ENCODE measurements at regions not wholly inside any gene's neighbourhood (a gene's known extent, or its start where the extent isn't known, plus 50 kb on each side); places are given as distances from the start of the nearest gene placed in this dataset.

DNA sequence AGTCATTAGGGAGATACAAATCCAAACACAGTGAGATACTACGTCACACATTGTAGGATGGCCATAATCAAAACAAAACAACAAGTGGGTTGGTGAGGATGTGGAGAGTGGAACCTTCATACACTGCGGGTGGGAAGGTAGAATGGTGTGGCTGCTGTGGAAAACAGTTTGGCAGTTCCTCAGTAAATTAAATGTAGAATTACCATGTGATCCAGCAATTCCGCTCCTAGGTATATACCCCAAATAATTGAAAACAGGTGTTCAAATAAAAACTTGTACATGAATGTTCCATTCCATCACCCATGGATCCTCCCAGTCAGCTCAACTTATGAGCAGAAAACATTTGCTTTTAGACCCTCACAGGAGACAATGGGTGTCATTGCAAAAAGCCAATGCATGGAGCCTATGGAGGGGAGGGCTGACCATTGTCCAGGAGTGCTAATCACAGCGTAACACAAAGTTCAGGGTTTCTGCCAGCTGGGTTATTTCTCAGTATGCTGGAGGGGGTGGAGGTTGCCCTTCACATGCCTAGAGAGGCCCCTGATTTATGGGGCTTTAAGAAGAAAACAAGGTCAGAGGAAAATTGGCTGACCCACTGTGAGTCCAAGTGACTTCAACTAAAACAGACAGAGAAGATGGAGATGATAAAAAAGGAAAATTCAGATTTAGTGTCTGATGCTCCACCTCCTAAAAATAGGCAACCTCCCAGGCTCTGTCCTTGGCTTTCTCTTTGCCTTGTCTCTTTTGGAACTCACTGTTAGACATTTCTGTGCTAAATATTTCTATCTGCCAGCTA is 124.1 kb downstream of the WDR11 start:
- peaks cover 47% of the 10 kb centered on the region for H3K27me3 ChIP-seq (ENCODE audit: control insufficient read depth, insufficient read depth, low read length)
- H3K27ac ChIP-seq (ENCODE audit: low read length): no peak overlapping the region
- H3K4me3 ChIP-seq (ENCODE audit: low read length): no peak overlapping the region
- WGBS (ENCODE audit: insufficient coverage): no CpG with 5 or more reads among the region's 4 CpGs
- no peak for DNase-seq
- H3K36me3 ChIP-seq (ENCODE audit: control insufficient read depth, insufficient read depth, low read length): no peaks in the 10 kb centered on the region
- H3K4me1 ChIP-seq (ENCODE audit: control insufficient read depth, insufficient read depth, low read length): peaks cover 11% of the 10 kb centered on the region
- H3K9me3 ChIP-seq (replicated peaks; ENCODE audit: control insufficient read depth, low read depth, low read length): peaks cover 5% of the 10 kb centered on the region

DNA sequence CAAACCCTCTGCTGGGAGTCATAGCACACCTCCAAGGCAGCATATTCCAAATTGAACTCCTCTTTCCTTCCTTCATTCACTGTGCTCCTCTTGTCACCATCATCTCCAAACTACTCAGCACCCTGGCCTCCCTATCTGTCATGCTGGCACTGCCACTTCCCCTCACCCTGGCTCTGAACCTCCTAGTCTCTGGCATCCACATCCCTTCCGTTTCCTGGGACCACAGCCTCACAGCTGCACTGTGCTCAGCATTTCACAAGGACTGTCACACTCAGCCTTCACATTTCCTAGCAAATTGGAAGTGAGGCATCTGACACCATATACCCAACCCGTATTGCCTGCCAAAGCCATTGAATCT is 124.7 kb downstream of the WDR11 start:
- peaks cover 47% of the 10 kb centered on the region for H3K27me3 ChIP-seq (ENCODE audit: control insufficient read depth, insufficient read depth, low read length)
- no peak overlapping the region for H3K27ac ChIP-seq (ENCODE audit: low read length)
- H3K4me1 ChIP-seq (ENCODE audit: control insufficient read depth, insufficient read depth, low read length): peaks cover 11% of the 10 kb centered on the region
- DNase-seq: no peak
- H3K4me3 ChIP-seq (ENCODE audit: low read length): no peak overlapping the region
- H3K9me3 ChIP-seq (replicated peaks; ENCODE audit: control insufficient read depth, low read depth, low read length): peaks cover 5% of the 10 kb centered on the region
- H3K36me3 ChIP-seq (ENCODE audit: control insufficient read depth, insufficient read depth, low read length): no peaks in the 10 kb centered on the region
- WGBS (ENCODE audit: insufficient coverage): 68% methylated on average over 2 of the region's 2 CpGs

DNA sequence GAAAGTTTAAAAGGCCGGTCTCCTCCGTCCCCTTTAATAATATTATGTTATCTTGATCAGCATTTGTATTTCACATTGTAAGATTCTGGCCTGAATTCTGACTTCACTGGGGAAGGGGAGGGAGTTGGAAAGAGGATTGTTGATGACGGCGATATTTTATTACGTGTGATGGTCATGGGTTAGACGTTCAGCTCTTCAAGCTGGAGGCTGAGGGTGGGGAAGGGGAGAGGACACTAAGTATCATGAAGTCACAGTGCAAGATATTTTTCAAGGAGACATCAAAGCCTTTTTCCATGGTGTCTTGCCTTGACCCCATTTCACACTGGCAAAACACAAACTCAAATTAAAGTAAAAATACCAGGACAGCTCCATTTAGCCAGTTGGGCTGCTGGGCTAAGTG is 126.7 kb downstream of the WDR11 start:
- Histone ChIP-seq H3K4me1 (ENCODE audit: control insufficient read depth, insufficient read depth, low read length) (peaks cover 11% of the 10 kb centered on the region), H3K4me3 (ENCODE audit: low read length) (no peak overlapping the region), H3K27ac (ENCODE audit: low read length) (no peak overlapping the region), H3K27me3 (ENCODE audit: control insufficient read depth, insufficient read depth, low read length) (peaks cover 64% of the 10 kb centered on the region), H3K9me3 (replicated peaks; ENCODE audit: control insufficient read depth, low read depth, low read length) (peaks cover 5% of the 10 kb centered on the region), H3K36me3 (ENCODE audit: control insufficient read depth, insufficient read depth, low read length) (no peaks in the 10 kb centered on the region)
- DNase-seq: no peak
- 40% methylated on average over 3 of the region's 6 CpGs for WGBS (ENCODE audit: insufficient coverage)

DNA sequence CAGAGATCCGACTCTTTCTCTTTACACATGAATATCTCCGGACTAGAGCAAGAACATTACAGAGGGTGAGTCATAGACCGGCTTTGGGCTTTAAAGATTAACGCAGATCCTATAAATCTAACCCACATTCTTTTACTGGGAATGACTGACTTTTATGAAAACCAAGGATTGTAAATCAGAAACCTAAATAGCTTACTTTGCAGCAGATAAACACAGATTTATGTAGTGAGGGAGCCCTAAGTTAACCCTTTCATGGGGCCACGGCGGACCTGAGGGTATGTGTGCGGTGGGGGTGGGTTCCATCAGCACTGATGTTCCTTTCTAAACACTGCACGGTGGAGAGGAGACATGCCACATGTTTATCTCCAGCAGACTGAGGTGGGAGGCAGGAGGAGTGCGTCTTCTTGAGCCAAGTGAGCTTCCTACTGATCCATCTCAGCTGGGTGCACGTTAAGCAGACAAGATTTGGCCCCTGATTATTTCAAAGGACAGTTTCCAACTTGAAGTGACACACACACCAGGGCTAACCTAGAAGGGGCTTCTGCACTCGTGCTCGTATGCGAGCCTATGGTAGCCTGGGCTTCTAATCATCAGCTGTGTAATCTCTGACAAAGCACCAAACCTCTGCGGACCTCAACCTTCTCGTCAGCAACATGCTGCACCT is 127.6 kb downstream of the WDR11 start:
- Histone ChIP-seq H3K9me3 (replicated peaks; ENCODE audit: control insufficient read depth, low read depth, low read length) (peaks cover 5% of the 10 kb centered on the region), H3K4me1 (ENCODE audit: control insufficient read depth, insufficient read depth, low read length) (peaks cover 11% of the 10 kb centered on the region), H3K27me3 (ENCODE audit: control insufficient read depth, insufficient read depth, low read length) (peaks cover 65% of the 10 kb centered on the region), H3K27ac (ENCODE audit: low read length) (no peak overlapping the region), H3K4me3 (ENCODE audit: low read length) (no peak overlapping the region), H3K36me3 (ENCODE audit: control insufficient read depth, insufficient read depth, low read length) (no peaks in the 10 kb centered on the region)
- no peak for DNase-seq
- WGBS (ENCODE audit: insufficient coverage): 27% methylated on average over 3 of the region's 15 CpGs

DNA sequence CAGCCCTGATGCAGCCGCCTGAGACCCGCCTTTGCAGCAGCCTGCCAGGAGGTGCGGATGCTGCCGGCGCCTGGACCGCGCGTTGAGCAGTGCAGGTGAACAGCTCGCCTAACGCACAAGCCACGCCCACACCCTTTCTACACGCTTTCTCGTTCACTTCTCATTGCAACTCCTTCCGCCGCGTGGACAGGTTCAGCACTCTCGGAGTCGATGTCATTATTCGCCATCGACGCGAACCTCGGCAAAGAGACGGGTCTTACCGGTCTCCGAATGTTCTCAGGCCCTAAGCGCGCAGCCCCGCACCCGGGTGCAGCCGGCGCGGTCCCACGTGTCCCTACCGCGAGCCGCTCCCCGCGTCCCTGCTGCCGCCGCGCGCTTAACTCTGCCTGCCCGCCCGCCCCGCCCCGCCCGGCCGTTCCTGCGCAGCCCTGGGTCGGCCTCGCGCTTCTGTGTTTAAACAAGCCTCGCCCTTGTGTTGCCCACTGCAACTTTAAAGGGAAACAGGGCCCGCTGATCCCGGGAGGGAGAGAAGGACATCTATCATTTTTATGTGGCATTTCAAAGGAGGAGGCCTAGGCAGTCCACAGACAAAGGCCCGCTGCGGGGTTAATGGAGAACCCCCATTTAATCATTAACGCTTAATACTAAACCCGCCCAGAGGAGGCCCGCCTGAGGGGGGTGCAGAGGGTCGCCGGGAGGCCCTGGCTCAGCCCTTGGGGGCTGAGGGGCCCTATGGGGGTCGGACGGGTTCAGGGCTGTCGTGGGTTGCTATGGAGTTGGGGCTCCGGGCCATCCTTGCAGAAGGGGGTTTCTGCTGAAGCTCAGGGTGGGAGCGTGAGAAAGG is 128.5 kb downstream of the WDR11 start:
- WGBS (ENCODE audit: insufficient coverage): under 1% methylated on average over 59 of the region's 68 CpGs
- no peak overlapping the region for H3K27ac ChIP-seq (ENCODE audit: low read length)

DNA sequence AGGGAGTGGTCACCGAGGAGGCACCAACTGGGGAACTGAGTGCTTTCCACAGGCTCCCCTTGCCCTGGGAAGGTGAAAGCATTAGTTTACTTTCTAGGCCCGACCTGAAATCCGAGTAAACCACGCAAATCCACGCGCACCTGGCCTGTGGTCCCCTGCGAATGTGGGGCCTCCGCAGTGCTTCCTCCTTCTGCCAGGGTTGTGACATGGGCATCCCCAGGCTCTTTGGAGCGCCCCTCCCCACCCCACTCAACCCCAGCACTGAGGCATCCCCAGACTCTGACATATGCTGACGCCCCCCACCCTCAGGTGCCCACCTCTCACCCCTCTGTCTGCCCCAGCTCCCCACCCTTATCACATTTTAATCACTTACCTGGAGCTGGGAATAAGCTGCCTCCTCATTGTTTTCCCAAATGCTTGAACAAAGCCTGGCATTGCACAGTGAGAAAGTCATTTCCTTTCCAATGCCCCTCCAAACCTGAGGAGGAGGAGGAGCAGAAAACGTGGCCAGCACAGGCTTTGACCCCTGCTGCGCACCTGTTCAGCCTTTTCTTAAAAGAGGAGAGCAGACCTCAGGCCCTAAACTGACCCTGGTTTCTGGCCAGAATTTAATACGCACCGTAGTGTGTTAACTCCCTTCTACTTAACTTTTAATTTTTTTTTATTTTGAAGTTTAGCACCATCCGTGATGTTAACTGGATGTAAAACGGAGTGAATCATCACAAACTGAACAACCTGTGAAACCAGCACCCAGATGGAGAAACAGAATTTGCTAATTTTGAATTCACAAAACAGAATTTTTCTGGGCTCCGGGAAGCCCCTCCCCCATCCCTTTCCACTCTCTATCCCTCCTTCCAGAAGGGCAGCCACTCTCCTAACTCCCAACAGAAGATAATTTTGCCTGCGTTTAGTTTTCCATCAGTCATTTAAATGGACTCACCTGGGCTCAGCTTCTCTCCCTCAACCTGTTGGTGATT is 129.4 kb downstream of the WDR11 start:
- no peak overlapping the region for H3K27ac ChIP-seq (ENCODE audit: low read length)
- WGBS (ENCODE audit: insufficient coverage): 36% methylated on average over 13 of the region's 18 CpGs
- H3K36me3 ChIP-seq (ENCODE audit: control insufficient read depth, insufficient read depth, low read length): no peaks in the 10 kb centered on the region
- peaks cover 67% of the 10 kb centered on the region for H3K27me3 ChIP-seq (ENCODE audit: control insufficient read depth, insufficient read depth, low read length)
- peaks cover 11% of the 10 kb centered on the region for H3K4me1 ChIP-seq (ENCODE audit: control insufficient read depth, insufficient read depth, low read length)
- H3K4me3 ChIP-seq (ENCODE audit: low read length): no peak overlapping the region
- no peak for DNase-seq
- H3K9me3 ChIP-seq (replicated peaks; ENCODE audit: control insufficient read depth, low read depth, low read length): no peaks in the 10 kb centered on the region

More for the DNA sequence above, 128.5 kb downstream of the WDR11 start:
- Histone ChIP-seq H3K36me3 (ENCODE audit: control insufficient read depth, insufficient read depth, low read length) (no peaks in the 10 kb centered on the region), H3K27me3 (ENCODE audit: control insufficient read depth, insufficient read depth, low read length) (peaks cover 67% of the 10 kb centered on the region), H3K4me1 (ENCODE audit: control insufficient read depth, insufficient read depth, low read length) (peaks cover 11% of the 10 kb centered on the region), H3K9me3 (replicated peaks; ENCODE audit: control insufficient read depth, low read depth, low read length) (peaks cover 2% of the 10 kb centered on the region), H3K4me3 (ENCODE audit: low read length) (no peak overlapping the region)
- peak; percentile 19 for DNase-seq

DNA sequence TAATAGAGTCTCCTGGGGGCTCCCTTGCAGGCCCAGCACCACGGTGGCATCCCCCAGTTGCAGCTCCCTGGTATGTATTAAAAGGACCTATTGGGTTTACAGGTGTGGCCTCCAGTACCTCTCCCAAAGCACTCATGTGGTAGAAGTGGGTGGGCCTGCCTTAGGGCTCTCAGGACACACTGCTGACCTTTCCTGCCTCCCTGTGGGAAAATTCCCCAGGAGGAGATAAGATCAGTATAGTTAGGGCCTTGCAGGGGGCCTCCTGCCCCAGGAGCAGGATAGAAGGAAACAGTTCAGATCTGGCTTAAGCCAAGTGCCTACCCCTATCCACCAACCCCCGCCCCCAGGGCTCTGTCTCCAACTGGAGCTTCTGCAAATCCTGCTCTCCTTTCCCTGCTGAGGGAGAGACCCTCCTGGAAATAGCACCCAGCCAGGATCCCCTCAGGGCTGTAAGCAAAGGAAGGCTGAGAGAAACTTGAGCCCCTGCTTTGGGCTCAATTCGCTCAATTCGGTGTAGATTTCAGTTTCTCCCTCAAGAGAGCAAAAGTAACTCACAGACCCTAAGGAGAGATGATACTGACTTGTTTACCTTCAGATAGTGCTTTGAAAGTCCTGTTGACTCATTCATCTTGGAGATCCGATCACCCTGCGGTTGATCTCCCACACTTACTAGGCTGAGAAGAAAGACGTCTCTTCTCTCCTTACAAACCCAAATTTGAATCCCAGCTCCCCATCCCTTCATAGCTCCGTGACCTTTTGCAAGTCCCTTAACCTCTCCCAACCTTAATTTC is 130.6 kb downstream of the WDR11 start:
- Histone ChIP-seq H3K9me3 (replicated peaks; ENCODE audit: control insufficient read depth, low read depth, low read length) (no peaks in the 10 kb centered on the region), H3K4me1 (ENCODE audit: control insufficient read depth, insufficient read depth, low read length) (peaks cover 11% of the 10 kb centered on the region), H3K27me3 (ENCODE audit: control insufficient read depth, insufficient read depth, low read length) (peaks cover 57% of the 10 kb centered on the region), H3K4me3 (ENCODE audit: low read length) (no peak overlapping the region), H3K36me3 (ENCODE audit: control insufficient read depth, insufficient read depth, low read length) (no peaks in the 10 kb centered on the region), H3K27ac (ENCODE audit: low read length) (no peak overlapping the region)
- no peak for DNase-seq
- no CpG with 5 or more reads among the region's 8 CpGs for WGBS (ENCODE audit: insufficient coverage)

DNA sequence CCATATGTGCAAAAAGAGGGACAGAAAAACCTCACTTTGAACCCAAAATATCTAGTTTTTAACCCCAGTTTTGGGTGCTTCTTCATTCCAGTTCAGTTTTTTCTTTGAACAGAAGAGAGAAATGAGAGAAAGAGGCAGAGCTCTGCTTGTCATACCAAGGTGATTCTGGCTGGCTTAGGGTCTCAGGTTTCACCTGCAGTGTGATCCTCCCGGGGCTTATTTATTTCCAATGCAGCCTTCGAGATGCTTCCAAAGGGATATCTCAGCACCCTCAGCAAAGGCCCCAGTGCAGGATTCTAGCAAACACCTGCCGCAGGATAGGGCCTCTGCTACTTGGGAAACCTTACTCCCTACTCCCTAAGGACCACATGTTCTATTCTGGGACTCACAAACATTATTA is 131.3 kb downstream of the WDR11 start:
- Histone ChIP-seq H3K36me3 (ENCODE audit: control insufficient read depth, insufficient read depth, low read length) (no peaks in the 10 kb centered on the region), H3K4me3 (ENCODE audit: low read length) (no peak overlapping the region), H3K9me3 (replicated peaks; ENCODE audit: control insufficient read depth, low read depth, low read length) (no peaks in the 10 kb centered on the region), H3K27me3 (ENCODE audit: control insufficient read depth, insufficient read depth, low read length) (peaks cover 56% of the 10 kb centered on the region), H3K27ac (ENCODE audit: low read length) (no peak overlapping the region), H3K4me1 (ENCODE audit: control insufficient read depth, insufficient read depth, low read length) (peaks cover 11% of the 10 kb centered on the region)
- 8% methylated on average over 2 of the region's 3 CpGs for WGBS (ENCODE audit: insufficient coverage)
- DNase-seq: no peak

DNA sequence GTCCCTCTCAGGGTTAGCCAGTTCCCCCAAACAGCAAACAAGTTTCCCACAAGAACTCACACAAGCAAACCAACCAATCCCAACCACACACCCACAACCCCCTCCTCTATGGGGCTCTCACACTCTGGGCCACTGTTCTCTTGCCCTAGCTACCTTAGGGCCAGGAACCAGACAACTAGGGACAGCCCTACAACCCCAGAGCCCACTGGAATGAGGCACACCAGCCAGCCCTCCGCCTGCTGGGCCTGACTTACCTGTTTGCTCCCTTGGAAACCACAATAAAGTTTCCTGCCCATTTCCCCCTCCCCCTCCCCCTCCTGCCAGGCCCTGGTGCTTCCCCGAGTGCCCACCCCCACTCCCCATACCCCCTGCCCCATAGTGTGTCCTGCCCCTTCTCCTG is 132.6 kb downstream of the WDR11 start:
- no peak overlapping the region for H3K27ac ChIP-seq (ENCODE audit: low read length)
- peaks cover under 1% of the 10 kb centered on the region for H3K9me3 ChIP-seq (replicated peaks; ENCODE audit: control insufficient read depth, low read depth, low read length)
- H3K27me3 ChIP-seq (ENCODE audit: control insufficient read depth, insufficient read depth, low read length): peaks cover 44% of the 10 kb centered on the region
- no peak for DNase-seq
- no peak overlapping the region for H3K4me3 ChIP-seq (ENCODE audit: low read length)
- peaks cover 11% of the 10 kb centered on the region for H3K4me1 ChIP-seq (ENCODE audit: control insufficient read depth, insufficient read depth, low read length)
- WGBS (ENCODE audit: insufficient coverage): 100% methylated on average over 1 of the region's 2 CpGs
- H3K36me3 ChIP-seq (ENCODE audit: control insufficient read depth, insufficient read depth, low read length): no peaks in the 10 kb centered on the region
